PFSK-1 (cell line): ENCODE measurements at regions not wholly inside any gene's neighbourhood (a gene's known extent, or its start where the extent isn't known, plus 50 kb on each side); places are given as distances from the start of the nearest gene placed in this dataset.

Source experiments
- FOXP2 ChIP-seq: optimal IDR thresholded peaks from 2 replicates; pipeline ENCODE3; 2011; ENCODE audit warnings: borderline replicate concordance, control low read depth, inconsistent platforms; ENCODE audit not compliant: insufficient read depth; ENCODE audit errors: extremely low read length, extremely low read depth
- POLR2AphosphoS5 ChIP-seq: IDR thresholded peaks from 2 replicates; pipeline ENCODE4 v1.6.1; 2012; ENCODE audit warnings: low read depth, mild to moderate bottlenecking, control low read depth, low read length, moderate library complexity
- REST ChIP-seq, 2 experiments: IDR thresholded peaks; 2 replicates each; pipeline versions ENCODE4 v1.6.1 to v1.8.0; 2011 to 2012; ENCODE audit warnings: low read depth in 2 of 2, low read length in 2 of 2, control low read depth in 1 of 2, inconsistent platforms in 1 of 2, mild to moderate bottlenecking in 1 of 2, moderate library complexity in 1 of 2; ENCODE audit not compliant: insufficient read depth in 1 of 2
- SIN3A ChIP-seq: IDR thresholded peaks from 2 replicates; pipeline ENCODE4 v1.6.1; 2012; ENCODE audit warnings: mild to moderate bottlenecking, low read length, moderate library complexity, borderline replicate concordance; ENCODE audit not compliant: insufficient read depth
- TAF1 ChIP-seq: IDR thresholded peaks from 2 replicates; pipeline ENCODE4 v1.6.1; 2012; ENCODE audit warnings: low read length, control low read depth, borderline replicate concordance; ENCODE audit not compliant: insufficient read depth

DNA sequence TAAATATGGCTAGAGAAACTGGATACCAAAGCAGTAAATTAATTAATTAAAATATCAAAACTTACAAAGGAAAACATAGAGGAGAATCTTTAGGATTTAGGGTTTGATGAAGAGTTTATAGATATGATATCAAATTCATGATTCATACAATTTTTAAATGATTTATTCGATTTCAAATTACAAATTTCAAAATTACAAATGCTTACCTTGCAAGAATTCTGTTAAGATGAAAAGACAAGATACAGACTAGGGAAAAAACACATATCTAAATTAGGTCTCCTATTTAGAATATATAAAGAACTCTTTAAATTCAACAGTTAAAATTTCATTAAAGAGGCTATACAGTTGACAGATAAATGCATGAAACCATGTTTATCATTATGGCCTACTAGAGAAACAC, 930.7 kb downstream of the ZPLD1 start:
- no peak for TF ChIP-seq FOXP2
- no peak for TF ChIP-seq REST (IDR thresholded peaks at IDR 0.05; ENCODE audit: insufficient read depth in 1 of 2, low read depth in 2 of 2, low read length in 2 of 2)
- no peak for TF ChIP-seq POLR2AphosphoS5
- TF ChIP-seq TAF1 = no peak
- no peak for TF ChIP-seq SIN3A

- TF ChIP-seq REST (IDR thresholded peaks at IDR 0.05; ENCODE audit: insufficient read depth in 1 of 2, low read depth in 2 of 2, low read length in 2 of 2) = no peak
- TF ChIP-seq POLR2AphosphoS5 = no peak
- TF ChIP-seq FOXP2 = no peak
- no peak for TF ChIP-seq SIN3A
- TF ChIP-seq TAF1 = no peak
These were observed 932.7 kb downstream of the ZPLD1 start for GRCh38 chr3:103367481-103367880.

GRCh38 chr3:103371411-103371810, 936.6 kb downstream of the ZPLD1 start:
- no peak for TF ChIP-seq SIN3A

DNA sequence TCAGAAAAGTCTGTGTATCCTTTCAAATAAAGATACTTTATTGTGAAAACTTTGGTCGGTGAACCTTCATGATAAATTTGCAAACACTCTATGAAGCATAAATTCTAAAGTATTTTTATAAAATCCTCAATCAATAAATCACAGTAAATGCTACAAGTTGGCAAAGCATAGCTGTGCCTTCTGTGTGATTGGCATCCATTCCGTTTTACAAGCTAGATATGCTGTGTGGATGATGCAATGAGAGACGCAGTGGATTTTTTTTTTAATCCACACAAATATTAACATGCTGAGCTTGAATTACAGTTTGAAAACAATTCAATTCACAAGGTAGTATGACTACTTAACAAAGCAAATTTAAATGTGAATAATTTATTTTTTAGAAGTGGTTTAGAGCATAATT, 937.2 kb downstream of the ZPLD1 start:
- TF ChIP-seq REST (IDR thresholded peaks at IDR 0.05; ENCODE audit: insufficient read depth in 1 of 2, low read depth in 2 of 2, low read length in 2 of 2) = no peak
- no peak for TF ChIP-seq FOXP2
- TF ChIP-seq POLR2AphosphoS5 = no peak

DNA sequence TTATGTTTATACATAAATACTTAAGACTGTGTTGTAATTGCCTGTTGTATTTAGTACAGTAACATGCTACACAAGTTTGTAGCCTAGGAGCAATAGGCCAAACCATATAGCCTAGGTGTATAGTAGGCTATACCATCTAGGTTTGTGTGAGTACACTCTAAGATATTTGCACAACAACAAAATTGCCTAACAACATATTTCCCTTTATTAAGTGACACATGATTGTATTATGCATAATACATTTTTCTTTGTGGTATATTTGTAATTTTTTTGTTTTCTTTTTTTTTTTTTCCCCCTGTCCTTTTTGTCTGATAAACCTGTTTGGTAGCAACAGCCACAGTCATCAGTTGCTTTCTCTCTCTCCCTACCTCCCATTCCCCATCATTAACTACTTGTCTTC, 945.6 kb downstream of the ZPLD1 start:
- no peak for TF ChIP-seq REST (IDR thresholded peaks at IDR 0.05; ENCODE audit: insufficient read depth in 1 of 2, low read depth in 2 of 2, low read length in 2 of 2)
- no peak for TF ChIP-seq TAF1
- no peak for TF ChIP-seq FOXP2
- TF ChIP-seq SIN3A = no peak
- TF ChIP-seq POLR2AphosphoS5 = no peak
